IMR-90 (cell line): ENCODE measurements at regions not wholly inside any gene's neighbourhood (a gene's known extent, or its start where the extent isn't known, plus 50 kb on each side); places are given as distances from the start of the nearest gene placed in this dataset.

Source experiments
- ATAC-seq: fragments of 200-7000 bp; cut with Tn5 transposase; 2 replicates; pipeline ENCODE4 v1.9.1; 2020; ENCODE audit warnings: low read depth, mild to moderate bottlenecking, moderate library complexity
- BruUV-seq: library from RNA; stranded (reverse); fragments of 400-500 nt; replicated peaks from 2 replicates; lab custom pipeline; 2021; lab: Mats Ljungman, UMichigan
- CTCF ChIA-PET: fragments of 300-600 bp; formaldehyde crosslinking; extraction: SDS; loops from one replicate; lab custom pipeline; 2021; ENCODE audit warnings: antibody characterized with exemption; lab: Yijun Ruan, JAX
- POLR2A ChIA-PET: fragments of 300-600 bp; sonication (Branson Sonifier 250); formaldehyde crosslinking; loops from one replicate; lab custom pipeline; 2022; ENCODE audit warnings: antibody characterized with exemption; ENCODE audit not compliant: unreplicated experiment; lab: Charles Lee
- DNase-seq: peaks from one replicate; pipeline ENCODE4 v3.0.0; 2013
- H2AFZ ChIP-seq: replicated peaks from 2 replicates; pipeline ENCODE3; 2013; ENCODE audit warnings: low read length, mild to moderate bottlenecking; ENCODE audit not compliant: poor library complexity
- H2AK5ac ChIP-seq: 2 replicates; pipeline ENCODE4 v1.6.1; 2013; ENCODE audit warnings: low read depth, low read length, inconsistent platforms
- H2AK9ac ChIP-seq: replicated peaks from 2 replicates; pipeline ENCODE3; 2013; ENCODE audit warnings: mild to moderate bottlenecking, low read depth, low read length, moderate library complexity; ENCODE audit not compliant: poor library complexity
- H2BK120ac ChIP-seq: 2 replicates; pipeline ENCODE4 v1.6.1; 2013; ENCODE audit warnings: low read depth, low read length, inconsistent platforms
- H2BK15ac ChIP-seq: 3 replicates; pipeline ENCODE4 v1.6.1; 2013; ENCODE audit warnings: low read depth, low read length, inconsistent platforms
- H2BK20ac ChIP-seq: 2 replicates; pipeline ENCODE4 v1.6.1; 2013; ENCODE audit warnings: low read depth, mild to moderate bottlenecking, inconsistent platforms, low read length, moderate library complexity
- H2BK5ac ChIP-seq: 2 replicates; pipeline ENCODE4 v1.6.1; 2013; ENCODE audit warnings: mild to moderate bottlenecking, low read depth, low read length, inconsistent platforms; ENCODE audit not compliant: poor library complexity, severe bottlenecking
- H3K14ac ChIP-seq: replicated peaks from 2 replicates; pipeline ENCODE4 v1.6.1; 2013; ENCODE audit warnings: low read depth, low read length, inconsistent platforms
- H3K18ac ChIP-seq: 2 replicates; pipeline ENCODE4 v1.6.1; 2013; ENCODE audit warnings: low read depth, low read length, control low read depth
- H3K23ac ChIP-seq: 2 replicates; pipeline ENCODE4 v1.6.1; 2013; ENCODE audit warnings: low read depth, low read length, inconsistent platforms
- H3K27ac ChIP-seq: 2 replicates; pipeline ENCODE4 v1.5.1; 2013; ENCODE audit warnings: mild to moderate bottlenecking, control low read depth, low read length; ENCODE audit not compliant: insufficient read depth
- H3K27me3 ChIP-seq: 2 replicates; pipeline ENCODE4 v1.6.1; 2013; ENCODE audit warnings: low read length; ENCODE audit not compliant: control insufficient read depth, insufficient read depth
- H3K36me3 ChIP-seq: 2 replicates; pipeline ENCODE4 v1.6.1; 2013; ENCODE audit warnings: low read length, mixed read lengths; ENCODE audit not compliant: control insufficient read depth, insufficient read depth
- H3K4ac ChIP-seq: 2 replicates; pipeline ENCODE4 v1.6.1; 2013; ENCODE audit warnings: low read depth, low read length, inconsistent platforms
- H3K4me1 ChIP-seq: 2 replicates; pipeline ENCODE4 v1.6.1; 2013; ENCODE audit warnings: low read length, mixed read lengths; ENCODE audit not compliant: control insufficient read depth, insufficient read depth
- H3K4me2 ChIP-seq: 2 replicates; pipeline ENCODE4 v1.6.1; 2013; ENCODE audit warnings: low read depth, mild to moderate bottlenecking, control low read depth, low read length, moderate library complexity
- H3K4me3 ChIP-seq: 2 replicates; pipeline ENCODE4 v1.5.1; 2013; ENCODE audit warnings: low read depth, mild to moderate bottlenecking, control low read depth, low read length, moderate library complexity; ENCODE audit not compliant: insufficient read depth
- H3K56ac ChIP-seq: 2 replicates; pipeline ENCODE4 v1.6.1; 2013; ENCODE audit warnings: low read length, inconsistent platforms; ENCODE audit not compliant: insufficient read depth; ENCODE audit errors: extremely low read depth
- H3K79me1 ChIP-seq, 2 experiments: 2 replicates each; pipeline ENCODE4 v1.6.1; 2013; ENCODE audit warnings: low read length in 2 of 2, inconsistent platforms in 1 of 2, low read depth in 1 of 2
- H3K9ac ChIP-seq: 2 replicates; pipeline ENCODE4 v1.6.1; 2013; ENCODE audit warnings: low read depth, low read length, control low read depth
- H3K9me1 ChIP-seq: 2 replicates; pipeline ENCODE4 v1.6.1; 2013; ENCODE audit warnings: low read length, inconsistent platforms; ENCODE audit not compliant: insufficient read depth
- H3K9me3 ChIP-seq: 2 replicates; pipeline ENCODE4 v1.6.1; 2013; ENCODE audit warnings: low read length; ENCODE audit not compliant: control insufficient read depth, insufficient read depth
- H4K20me1 ChIP-seq: 2 replicates; pipeline ENCODE4 v1.6.1; 2013; ENCODE audit warnings: low read length, inconsistent platforms; ENCODE audit not compliant: insufficient read depth
- H4K5ac ChIP-seq: 2 replicates; pipeline ENCODE4 v1.6.1; 2013; ENCODE audit warnings: mild to moderate bottlenecking, low read depth, low read length, control low read depth
- H4K8ac ChIP-seq, 2 experiments: 2 replicates each; pipeline ENCODE4 v1.6.1; 2013; ENCODE audit warnings: low read depth in 2 of 2, low read length in 2 of 2, control low read depth in 1 of 2, inconsistent platforms in 1 of 2
- H4K91ac ChIP-seq: 2 replicates; pipeline ENCODE4 v1.6.1; 2013; ENCODE audit warnings: low read depth, low read length, inconsistent platforms; ENCODE audit not compliant: insufficient read depth
- BHLHE40 ChIP-seq: fragments of 150-350 bp; IDR thresholded peaks from 2 replicates; pipeline ENCODE4 v1.6.1; 2016; ENCODE audit warnings: mild to moderate bottlenecking, low read depth, low read length
- CEBPB ChIP-seq: IDR thresholded peaks from 2 replicates; pipeline ENCODE4 v1.6.1; 2012; ENCODE audit warnings: low read depth, low read length, improper control_type of control experiment
- FOS ChIP-seq: fragments of 150-350 bp; IDR thresholded peaks from 2 replicates; pipeline ENCODE4 v1.6.1; 2016; ENCODE audit warnings: low read depth, low read length
- MAFK ChIP-seq: IDR thresholded peaks from 2 replicates; pipeline ENCODE4 v1.6.1; 2012; ENCODE audit warnings: low read depth, low read length, improper control_type of control experiment
- MAZ ChIP-seq: IDR thresholded peaks from 2 replicates; pipeline ENCODE4 v1.6.1; 2012; ENCODE audit warnings: low read depth, mild to moderate bottlenecking, low read length, improper control_type of control experiment, moderate library complexity, borderline replicate concordance
- MXI1 ChIP-seq: IDR thresholded peaks from 2 replicates; pipeline ENCODE4 v1.6.1; 2012; ENCODE audit warnings: low read depth, mild to moderate bottlenecking, low read length, moderate library complexity, borderline replicate concordance
- NFE2L2 ChIP-seq: fragments of 150-350 bp; IDR thresholded peaks from 2 replicates; pipeline ENCODE4 v1.6.1; 2016; ENCODE audit warnings: low read depth, mild to moderate bottlenecking, low read length
- POLR2A ChIP-seq: IDR thresholded peaks from 2 replicates; pipeline ENCODE4 v1.6.1; 2012; ENCODE audit warnings: mild to moderate bottlenecking, low read depth, low read length
- RAD21 ChIP-seq: IDR thresholded peaks from 2 replicates; pipeline ENCODE4 v1.6.1; 2012; ENCODE audit warnings: low read length, improper control_type of control experiment
- RFX5 ChIP-seq: IDR thresholded peaks from 2 replicates; pipeline ENCODE4 v1.8.0; 2012; ENCODE audit warnings: low read depth, mild to moderate bottlenecking, low read length, moderate library complexity
- SMC3 ChIP-seq: fragments of 150-350 bp; IDR thresholded peaks from 2 replicates; pipeline ENCODE4 v1.6.1; 2016; ENCODE audit warnings: low read depth, mild to moderate bottlenecking, antibody characterized with exemption, low read length, moderate library complexity
- WGBS, 2 experiments: methylation state at CpG; one replicate each; pipeline versions ENCODE4 v1.1.5 to v1.1.7; 2013; ENCODE audit warnings: missing lambda C conversion rate in 2 of 2; ENCODE audit not compliant: insufficient read length in 1 of 2; ENCODE audit errors: extremely low coverage in 2 of 2; 5-methylcytosine and 5-hydroxymethylcytosine counted together
- dilution Hi-C: fragments of 300-500 bp; cut with HindIII; formaldehyde crosslinking; loops from one replicate; pipeline ENCODE4 v1.14.3; 2018; ENCODE audit warnings: low sequenced_read_pairs; ENCODE audit not compliant: unreplicated experiment
- in situ Hi-C: fragments of 300-500 bp; cut with MboI; formaldehyde crosslinking; loops from 3 replicates; pipeline ENCODE4 v1.14.3; 2019; ENCODE audit warnings: low sequenced_read_pairs, inconsistent platforms, mixed read lengths
- intact Hi-C: fragments of 100-400 bp; cut with micrococcal nuclease; formaldehyde crosslinking; loops from 2 replicates; pipeline ENCODE4 v1.10.0; 2022
- TF ChIP-seq, protein P1 (sequence below): fragments of 150-350 bp; IDR thresholded peaks from 2 replicates; pipeline ENCODE4 v1.6.1; 2016; ENCODE audit warnings: low read depth, mild to moderate bottlenecking, low read length, moderate library complexity, borderline replicate concordance
- TF ChIP-seq, protein P2 (sequence below): fragments of 150-350 bp; IDR thresholded peaks from 2 replicates; pipeline ENCODE4 v1.6.1; 2017; ENCODE audit warnings: mild to moderate bottlenecking, antibody characterized with exemption, low read length, low read depth
- TF ChIP-seq, protein P3 (sequence below): conservative IDR thresholded peaks from 2 replicates; pipeline ENCODE4 v1.5.1; 2012; ENCODE audit warnings: mild to moderate bottlenecking, low read depth, low read length, improper control_type of control experiment

DNA sequence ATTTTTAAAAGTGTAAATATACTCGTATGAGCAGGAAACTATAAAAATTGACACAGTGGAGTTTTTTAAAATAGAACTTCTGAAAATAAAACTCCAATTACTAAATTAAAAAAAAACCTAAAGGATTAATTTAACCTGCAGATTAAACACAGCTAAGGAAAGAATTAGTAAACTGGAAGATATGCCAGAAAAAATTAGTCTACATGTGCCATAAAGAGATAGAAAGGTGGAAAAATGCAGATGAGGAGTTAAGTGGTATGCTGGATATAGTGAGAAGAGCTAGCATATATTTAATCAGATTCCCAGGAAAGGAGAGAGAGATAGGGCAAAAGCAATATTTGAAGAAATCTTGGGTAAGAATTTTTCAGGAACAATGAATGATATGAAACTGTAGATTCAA lies 315.8 kb upstream of the CADM1 start:
- H3K4me3 ChIP-seq = no peak overlapping the region
- no peaks in the 10 kb centered on the region for H3K79me1 ChIP-seq
- H2AK9ac ChIP-seq = no peak overlapping the region
- no peak overlapping the region for H2BK15ac ChIP-seq
- H2BK120ac ChIP-seq = no peak overlapping the region
- no peak overlapping the region for H2BK20ac ChIP-seq
- intact Hi-C loops (no loop called here), dilution Hi-C loops (no loop called here), in situ Hi-C loops (no loop called here)
- H4K20me1 ChIP-seq = no peaks in the 10 kb centered on the region
- H2AK5ac ChIP-seq = no peak overlapping the region
- H3K56ac ChIP-seq = no peak overlapping the region
- no peaks in the 10 kb centered on the region for H3K9me1 ChIP-seq
- H2BK5ac ChIP-seq = no peak overlapping the region
- no peak overlapping the region for H3K27ac ChIP-seq
- no peak overlapping the region for H3K18ac ChIP-seq
- H4K91ac ChIP-seq = no peak overlapping the region
- H3K4me1 ChIP-seq = peaks cover 5% of the 10 kb centered on the region; the same call in 1 of the 2 replicates
- ChIA-PET POLR2A (no interaction called here), CTCF (no interaction called here)
- no peak overlapping the region for H3K9ac ChIP-seq
- H3K4ac ChIP-seq = no peak overlapping the region
- H4K8ac ChIP-seq = no peak overlapping the region
- H4K5ac ChIP-seq = no peak overlapping the region
- TF ChIP-seq, protein P1, sequence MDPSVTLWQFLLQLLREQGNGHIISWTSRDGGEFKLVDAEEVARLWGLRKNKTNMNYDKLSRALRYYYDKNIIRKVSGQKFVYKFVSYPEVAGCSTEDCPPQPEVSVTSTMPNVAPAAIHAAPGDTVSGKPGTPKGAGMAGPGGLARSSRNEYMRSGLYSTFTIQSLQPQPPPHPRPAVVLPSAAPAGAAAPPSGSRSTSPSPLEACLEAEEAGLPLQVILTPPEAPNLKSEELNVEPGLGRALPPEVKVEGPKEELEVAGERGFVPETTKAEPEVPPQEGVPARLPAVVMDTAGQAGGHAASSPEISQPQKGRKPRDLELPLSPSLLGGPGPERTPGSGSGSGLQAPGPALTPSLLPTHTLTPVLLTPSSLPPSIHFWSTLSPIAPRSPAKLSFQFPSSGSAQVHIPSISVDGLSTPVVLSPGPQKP = no peak
- TF ChIP-seq, protein P2, sequence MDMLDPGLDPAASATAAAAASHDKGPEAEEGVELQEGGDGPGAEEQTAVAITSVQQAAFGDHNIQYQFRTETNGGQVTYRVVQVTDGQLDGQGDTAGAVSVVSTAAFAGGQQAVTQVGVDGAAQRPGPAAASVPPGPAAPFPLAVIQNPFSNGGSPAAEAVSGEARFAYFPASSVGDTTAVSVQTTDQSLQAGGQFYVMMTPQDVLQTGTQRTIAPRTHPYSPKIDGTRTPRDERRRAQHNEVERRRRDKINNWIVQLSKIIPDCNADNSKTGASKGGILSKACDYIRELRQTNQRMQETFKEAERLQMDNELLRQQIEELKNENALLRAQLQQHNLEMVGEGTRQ = no peak
- TF ChIP-seq CEBPB (no peak), MAFK (no peak), SMC3 (no peak), BHLHE40 (no peak), RFX5 (no peak), POLR2A (no peak), MXI1 (no peak), RAD21 (no peak), FOS (no peak), MAZ (no peak), NFE2L2 (no peak)
- TF ChIP-seq, protein P3, sequence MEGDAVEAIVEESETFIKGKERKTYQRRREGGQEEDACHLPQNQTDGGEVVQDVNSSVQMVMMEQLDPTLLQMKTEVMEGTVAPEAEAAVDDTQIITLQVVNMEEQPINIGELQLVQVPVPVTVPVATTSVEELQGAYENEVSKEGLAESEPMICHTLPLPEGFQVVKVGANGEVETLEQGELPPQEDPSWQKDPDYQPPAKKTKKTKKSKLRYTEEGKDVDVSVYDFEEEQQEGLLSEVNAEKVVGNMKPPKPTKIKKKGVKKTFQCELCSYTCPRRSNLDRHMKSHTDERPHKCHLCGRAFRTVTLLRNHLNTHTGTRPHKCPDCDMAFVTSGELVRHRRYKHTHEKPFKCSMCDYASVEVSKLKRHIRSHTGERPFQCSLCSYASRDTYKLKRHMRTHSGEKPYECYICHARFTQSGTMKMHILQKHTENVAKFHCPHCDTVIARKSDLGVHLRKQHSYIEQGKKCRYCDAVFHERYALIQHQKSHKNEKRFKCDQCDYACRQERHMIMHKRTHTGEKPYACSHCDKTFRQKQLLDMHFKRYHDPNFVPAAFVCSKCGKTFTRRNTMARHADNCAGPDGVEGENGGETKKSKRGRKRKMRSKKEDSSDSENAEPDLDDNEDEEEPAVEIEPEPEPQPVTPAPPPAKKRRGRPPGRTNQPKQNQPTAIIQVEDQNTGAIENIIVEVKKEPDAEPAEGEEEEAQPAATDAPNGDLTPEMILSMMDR = no peak
- no peaks in the 10 kb centered on the region for H3K27me3 ChIP-seq
- H3K23ac ChIP-seq = no peak overlapping the region
- H2AFZ ChIP-seq = no peak overlapping the region
- no TSS peak for BruUV-seq
- H3K4me2 ChIP-seq = no peak overlapping the region
- WGBS, 2 experiments = no CpG with 5 or more reads among the region's 1 CpG
- ATAC-seq (no peak), DNase-seq (no peak)
- no peaks in the 10 kb centered on the region for H3K36me3 ChIP-seq
- no peak overlapping the region for H3K14ac ChIP-seq
- peaks cover 2% of the 10 kb centered on the region for H3K9me3 ChIP-seq
